Stomach (tissue), 4 donors: ENCODE measurements at regions not wholly inside any gene's neighbourhood (a gene's known extent, or its start where the extent isn't known, plus 50 kb on each side); places are given as distances from the start of the nearest gene placed in this dataset.

Source experiments
- POLR2A ChIP-seq, 4 donors: fragments of 450-650 bp; IDR thresholded peaks; one replicate each; pipeline ENCODE4 v1.6.1; 2016; ENCODE audit warnings: antibody characterized with exemption in 4 of 4, control low read depth in 2 of 4, mild to moderate bottlenecking in 1 of 4, moderate library complexity in 1 of 4
- TF ChIP-seq, protein P1 (sequence below), 7 experiments: fragments of 450-650 bp in 4 of 7; fragments of 200-600 bp in 3 of 7; sonication (generic) in 3 of 7; IDR thresholded peaks; one replicate each; pipeline ENCODE4 v1.5.1; 2016 to 2019; ENCODE audit warnings: antibody characterized with exemption in 7 of 7, control low read depth in 2 of 7, mild to moderate bottlenecking in 1 of 7

DNA sequence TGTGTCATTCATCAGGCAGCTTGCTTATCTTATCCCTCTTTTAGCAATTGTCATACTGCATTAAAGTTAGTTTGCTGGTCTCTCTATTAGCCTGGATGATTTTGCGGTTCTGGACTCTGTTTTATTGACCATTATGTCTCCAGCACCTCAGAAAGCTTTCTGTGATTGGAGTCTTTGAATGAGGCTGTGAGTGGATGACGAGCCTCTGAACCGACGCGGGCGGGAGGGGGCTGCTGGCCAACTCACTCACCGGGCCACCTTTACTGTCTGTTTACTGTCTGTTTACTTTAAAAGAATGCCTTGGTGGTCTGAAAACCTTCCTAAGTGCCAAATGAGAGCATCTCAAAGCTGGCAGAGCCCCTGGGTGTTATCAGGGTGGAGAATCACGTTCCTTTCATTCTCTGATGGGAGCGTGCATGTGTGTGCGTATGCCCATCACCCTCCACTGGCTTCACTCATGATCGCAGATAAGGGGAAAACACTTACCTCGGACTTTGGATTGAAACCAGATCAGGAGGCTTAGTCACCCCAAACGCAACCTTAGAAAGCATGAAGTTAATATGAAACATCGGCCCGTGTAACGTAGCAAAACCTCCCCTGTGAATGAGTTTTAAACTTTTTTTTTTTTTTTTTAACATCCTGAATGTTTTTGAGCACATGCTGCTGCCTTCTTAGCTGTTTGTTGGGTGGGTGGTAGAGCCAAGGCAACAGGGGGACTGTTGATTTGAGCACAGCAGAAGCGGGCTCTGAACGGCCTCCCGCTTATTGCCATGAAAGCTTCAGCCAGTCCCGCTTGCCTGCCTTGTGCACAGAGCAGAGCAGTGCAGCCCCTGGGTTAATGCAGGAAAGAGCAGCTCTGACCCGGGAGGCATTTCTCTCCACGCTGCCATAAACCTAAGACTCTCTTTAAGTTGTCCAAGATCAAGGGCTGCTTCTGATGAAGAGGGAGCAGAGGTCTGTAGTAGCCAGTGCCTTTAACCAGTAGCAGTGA, 173.6 kb downstream of the GADD45G start:
- no peak for TF ChIP-seq POLR2A (IDR thresholded peaks at IDR 0.05)
- TF ChIP-seq, protein P1, sequence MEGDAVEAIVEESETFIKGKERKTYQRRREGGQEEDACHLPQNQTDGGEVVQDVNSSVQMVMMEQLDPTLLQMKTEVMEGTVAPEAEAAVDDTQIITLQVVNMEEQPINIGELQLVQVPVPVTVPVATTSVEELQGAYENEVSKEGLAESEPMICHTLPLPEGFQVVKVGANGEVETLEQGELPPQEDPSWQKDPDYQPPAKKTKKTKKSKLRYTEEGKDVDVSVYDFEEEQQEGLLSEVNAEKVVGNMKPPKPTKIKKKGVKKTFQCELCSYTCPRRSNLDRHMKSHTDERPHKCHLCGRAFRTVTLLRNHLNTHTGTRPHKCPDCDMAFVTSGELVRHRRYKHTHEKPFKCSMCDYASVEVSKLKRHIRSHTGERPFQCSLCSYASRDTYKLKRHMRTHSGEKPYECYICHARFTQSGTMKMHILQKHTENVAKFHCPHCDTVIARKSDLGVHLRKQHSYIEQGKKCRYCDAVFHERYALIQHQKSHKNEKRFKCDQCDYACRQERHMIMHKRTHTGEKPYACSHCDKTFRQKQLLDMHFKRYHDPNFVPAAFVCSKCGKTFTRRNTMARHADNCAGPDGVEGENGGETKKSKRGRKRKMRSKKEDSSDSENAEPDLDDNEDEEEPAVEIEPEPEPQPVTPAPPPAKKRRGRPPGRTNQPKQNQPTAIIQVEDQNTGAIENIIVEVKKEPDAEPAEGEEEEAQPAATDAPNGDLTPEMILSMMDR (IDR thresholded peaks at IDR 0.05) = no peak
